Skeletal muscle cell (primary cell): ENCODE measurements at regions not wholly inside any gene's neighbourhood (a gene's known extent, or its start where the extent isn't known, plus 50 kb on each side); places are given as distances from the start of the nearest gene placed in this dataset.
"Not testable (repeated sequence)": the region's sequence is repeated elsewhere in the genome, so short reads cannot be mapped to it uniquely, and the experiment has no call there.

Experiments used
- DNase-seq: peaks from one replicate; pipeline ENCODE4 v3.0.0-alpha.2; 2010; ENCODE audit warnings: low read depth
- H3K4me3 ChIP-seq: 2 replicates; pipeline ENCODE4 v1.5.1; 2011; ENCODE audit warnings: low read depth, mild to moderate bottlenecking, control low read depth, low read length, moderate library complexity

- DNase-seq = peak; percentile 8
- H3K4me3 ChIP-seq = no peak overlapping the region
Observed at GRCh38 chr6:126657561-126658175, 317.8 kb downstream of the CENPW start.

- H3K4me3 ChIP-seq = no peak overlapping the region
- DNase-seq = no peak
Observed at GRCh38 chr6:126660376-126660775, 320.5 kb downstream of the CENPW start.

- peak; percentile 83 for DNase-seq
- no peak overlapping the region for H3K4me3 ChIP-seq
Observed at GRCh38 chr6:126661646-126662045, 321.7 kb downstream of the CENPW start.

- H3K4me3 ChIP-seq = no peak overlapping the region
- DNase-seq = no peak
Observed at GRCh38 chr6:126662966-126663365, 323.1 kb downstream of the CENPW start.

GRCh38 chr6:126664271-126664670, 324.4 kb downstream of the CENPW start:
- peak; percentile 8 for DNase-seq
- H3K4me3 ChIP-seq = no peak overlapping the region

- H3K4me3 ChIP-seq = no peak overlapping the region
- DNase-seq = no peak
Observed at GRCh38 chr6:126665551-126665950, 325.6 kb downstream of the CENPW start.

- DNase-seq = no peak
- H3K4me3 ChIP-seq = no peak overlapping the region
Observed at GRCh38 chr6:126667071-126667470, 327.2 kb downstream of the CENPW start.

- H3K4me3 ChIP-seq = no peak overlapping the region
- DNase-seq = no peak
Observed at GRCh38 chr6:126667728-126668127, 327.8 kb downstream of the CENPW start.

GRCh38 chr6:126672649-126673048, 332.7 kb downstream of the CENPW start:
- peak; percentile 65 for DNase-seq
- no peak overlapping the region for H3K4me3 ChIP-seq

GRCh38 chr6:126673749-126674148, 333.8 kb downstream of the CENPW start:
- not testable (repeated sequence) for H3K4me3 ChIP-seq, DNase-seq

GRCh38 chr6:126682440-126682839, 342.5 kb downstream of the CENPW start:
- no peak for DNase-seq
- no peak overlapping the region for H3K4me3 ChIP-seq

GRCh38 chr6:126685182-126685581, 345.3 kb downstream of the CENPW start:
- H3K4me3 ChIP-seq = no peak overlapping the region
- DNase-seq = no peak

GRCh38 chr6:126696921-126697693, 357.2 kb downstream of the CENPW start:
- DNase-seq = no peak
- H3K4me3 ChIP-seq = no peak overlapping the region

- no peak for DNase-seq
- H3K4me3 ChIP-seq = no peak overlapping the region
Observed at GRCh38 chr6:126698732-126699240, 358.9 kb downstream of the CENPW start.

- H3K4me3 ChIP-seq = peak overlapping the region; percentile 14
- DNase-seq = no peak
Observed at GRCh38 chr6:126701676-126702560, 362.0 kb downstream of the CENPW start.

- no peak for DNase-seq
- no peak overlapping the region for H3K4me3 ChIP-seq
Observed at GRCh38 chr6:126716032-126716431, 376.1 kb downstream of the CENPW start.

- no peak for DNase-seq
- no peak overlapping the region for H3K4me3 ChIP-seq
Observed at GRCh38 chr6:126716826-126717509, 377.1 kb downstream of the CENPW start.

- no peak for DNase-seq
- no peak overlapping the region for H3K4me3 ChIP-seq
Observed at GRCh38 chr6:126718600-126719327, 378.8 kb downstream of the CENPW start.

- no peak for DNase-seq
- no peak overlapping the region for H3K4me3 ChIP-seq
Observed at GRCh38 chr6:126720304-126720703, 380.4 kb downstream of the CENPW start.
